HuH-7 (cell line): ENCODE measurements at regions not wholly inside any gene's neighbourhood (a gene's known extent, or its start where the extent isn't known, plus 50 kb on each side); places are given as distances from the start of the nearest gene placed in this dataset.

Source experiments
- DNase-seq: peaks from one replicate; pipeline ENCODE4 v3.0.0; 2011; ENCODE audit warnings: low spot score

DNA sequence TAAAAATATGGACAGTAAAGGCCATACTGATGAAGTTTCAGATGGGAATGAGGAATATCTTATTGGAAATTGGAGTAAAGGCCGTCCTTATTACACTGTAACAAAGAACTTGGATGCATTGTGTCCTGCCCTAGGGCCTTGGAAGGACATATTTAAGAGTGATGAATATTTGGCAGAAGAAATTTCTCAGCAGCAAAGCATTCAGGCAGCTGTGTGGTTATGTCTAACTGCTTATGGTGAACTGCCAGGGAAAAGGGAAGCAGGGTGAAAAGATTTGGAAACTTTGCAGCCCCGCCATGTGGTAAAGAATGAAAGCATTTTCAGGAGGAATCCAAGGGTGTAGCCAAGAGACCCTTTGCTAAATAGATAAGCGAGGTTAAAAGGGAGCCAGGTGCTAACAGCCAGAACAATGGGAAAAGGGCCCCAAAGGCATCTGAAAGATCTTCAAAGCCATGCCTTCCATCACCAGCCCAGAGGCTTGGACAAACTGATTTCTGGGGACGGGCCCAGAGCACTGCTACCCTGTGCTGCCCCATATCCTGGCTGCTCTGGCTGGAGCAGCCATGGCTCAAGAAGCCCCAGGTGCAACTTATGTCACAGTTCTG, 200.0 kb downstream of the PTPRU start:
- no peak for DNase-seq

DNA sequence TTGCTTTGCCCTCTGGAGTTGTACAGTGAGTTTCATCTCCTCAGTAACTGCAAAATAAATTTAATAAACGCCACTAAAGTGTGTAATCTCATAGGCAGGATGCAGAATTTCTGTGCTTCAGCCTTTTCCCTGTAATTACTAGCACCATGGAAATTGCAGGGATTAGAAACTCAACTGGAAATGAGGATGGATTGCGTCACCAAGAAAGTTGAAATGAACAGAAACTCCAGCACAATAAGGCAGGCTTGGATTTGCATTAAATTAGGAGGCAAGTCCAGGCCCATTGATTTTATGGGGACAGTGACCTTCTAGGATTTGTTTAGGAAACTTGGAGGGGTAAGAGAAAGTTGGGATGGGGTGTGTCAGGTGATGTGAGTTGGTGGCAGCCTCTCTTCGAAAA, 197.5 kb downstream of the PTPRU start:
- DNase-seq, result no peak

DNA sequence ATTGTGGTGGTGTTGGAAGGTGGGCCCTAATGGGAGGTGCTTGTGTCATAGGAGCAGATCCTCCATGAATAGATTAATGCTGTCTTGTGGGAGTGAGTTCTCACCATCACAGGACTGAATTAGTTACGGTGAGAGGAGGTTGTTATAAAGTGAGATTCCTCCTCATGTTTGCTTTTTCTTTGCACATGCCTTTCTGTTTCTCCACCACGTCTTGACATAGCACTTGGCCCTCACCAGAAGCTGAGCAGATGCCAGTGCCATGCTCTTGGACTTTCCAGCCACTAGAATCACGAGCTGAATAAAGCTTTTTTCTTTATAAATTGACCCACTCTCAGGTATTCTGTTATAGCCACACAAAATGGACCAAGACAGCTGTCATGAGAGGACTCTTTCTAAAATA, 194.8 kb downstream of the PTPRU start:
- DNase-seq, result no peak

DNA sequence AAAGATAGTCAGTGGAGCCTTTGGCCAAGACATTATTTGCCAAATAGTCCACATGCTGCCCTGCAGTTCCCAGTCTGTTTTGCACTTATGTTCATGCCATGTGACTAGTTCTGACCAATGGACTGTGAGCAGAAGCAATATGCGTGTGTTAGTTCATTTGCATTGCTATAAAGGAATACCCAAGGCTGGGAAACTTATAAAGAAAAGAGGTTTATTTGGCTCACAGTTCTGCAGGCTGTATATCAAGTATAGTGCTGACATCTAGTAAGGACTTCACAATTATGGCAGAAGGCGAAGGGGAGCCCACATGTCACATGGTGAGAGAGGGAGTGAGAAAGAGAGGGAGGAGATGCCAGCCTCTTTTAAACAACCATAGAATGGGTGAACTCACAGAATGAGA, 193.3 kb downstream of the PTPRU start:
- DNase-seq, result no peak

DNA sequence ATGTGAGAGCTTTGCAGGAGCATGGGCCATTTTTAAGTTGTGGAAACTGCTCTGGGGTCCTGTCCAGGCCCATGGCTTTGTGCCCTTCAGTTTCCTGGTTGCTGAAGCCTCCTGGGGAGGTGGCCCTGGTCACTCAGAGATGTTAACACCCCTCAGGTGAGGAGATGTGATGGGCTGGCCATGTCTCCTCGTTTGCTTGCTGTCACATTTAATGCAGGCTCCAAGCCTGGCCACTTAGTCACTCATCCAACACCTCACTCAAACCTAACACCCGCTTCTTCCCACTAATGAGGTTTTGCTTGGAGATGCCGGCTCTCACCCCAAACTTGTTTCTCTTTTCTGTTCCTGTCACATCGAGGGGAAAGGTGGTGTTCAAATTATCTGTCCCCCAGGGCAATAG, 192.7 kb downstream of the PTPRU start:
- DNase-seq, result no peak

DNA sequence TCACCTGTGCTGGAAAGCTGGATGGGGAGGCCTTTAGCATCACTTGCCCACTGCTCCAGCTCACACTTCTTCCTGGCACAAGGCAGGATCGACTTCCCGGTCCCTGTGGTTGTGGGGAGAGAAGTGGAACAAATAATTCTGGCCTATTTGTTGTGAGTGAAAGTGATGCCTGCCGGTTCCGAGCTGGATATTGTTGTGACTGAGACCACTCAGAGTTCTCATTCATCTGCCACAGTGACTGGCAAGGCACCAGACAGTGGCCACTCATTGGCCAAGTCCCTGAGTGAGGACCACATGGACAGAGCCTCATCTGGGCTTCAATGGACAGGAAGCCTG, 191.9 kb downstream of the PTPRU start:
- DNase-seq, result no peak

DNA sequence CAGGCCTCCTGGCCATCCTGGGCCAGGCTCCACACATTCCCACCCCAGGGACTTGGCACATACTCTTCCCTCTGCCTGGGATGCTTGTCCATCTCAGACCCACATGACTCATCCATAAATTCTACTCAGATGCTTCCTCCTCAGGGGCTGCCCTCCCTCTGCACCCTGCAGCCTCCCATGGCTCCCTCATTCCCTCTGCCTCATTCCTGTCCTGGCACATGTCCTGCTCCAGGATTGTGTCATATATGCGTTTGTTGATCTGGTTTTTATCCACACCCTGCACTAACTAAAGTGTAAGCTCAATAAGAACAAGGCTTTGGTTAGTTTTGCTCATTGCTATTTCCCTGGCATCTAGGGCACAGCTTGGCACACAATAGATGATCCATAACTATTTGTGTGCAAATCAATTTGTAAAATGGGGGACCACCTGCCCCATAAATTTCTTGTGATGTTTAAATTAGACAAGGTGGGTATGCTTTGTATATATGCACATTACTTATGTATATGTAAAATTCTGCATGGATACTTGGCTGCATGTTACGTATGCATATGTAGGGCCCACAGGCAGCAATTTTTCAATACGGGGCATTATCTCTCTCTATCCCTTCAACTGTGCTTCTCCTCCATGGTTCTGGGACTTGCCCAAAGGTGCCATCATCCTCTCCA, 191.4 kb downstream of the PTPRU start:
- no peak for DNase-seq

DNA sequence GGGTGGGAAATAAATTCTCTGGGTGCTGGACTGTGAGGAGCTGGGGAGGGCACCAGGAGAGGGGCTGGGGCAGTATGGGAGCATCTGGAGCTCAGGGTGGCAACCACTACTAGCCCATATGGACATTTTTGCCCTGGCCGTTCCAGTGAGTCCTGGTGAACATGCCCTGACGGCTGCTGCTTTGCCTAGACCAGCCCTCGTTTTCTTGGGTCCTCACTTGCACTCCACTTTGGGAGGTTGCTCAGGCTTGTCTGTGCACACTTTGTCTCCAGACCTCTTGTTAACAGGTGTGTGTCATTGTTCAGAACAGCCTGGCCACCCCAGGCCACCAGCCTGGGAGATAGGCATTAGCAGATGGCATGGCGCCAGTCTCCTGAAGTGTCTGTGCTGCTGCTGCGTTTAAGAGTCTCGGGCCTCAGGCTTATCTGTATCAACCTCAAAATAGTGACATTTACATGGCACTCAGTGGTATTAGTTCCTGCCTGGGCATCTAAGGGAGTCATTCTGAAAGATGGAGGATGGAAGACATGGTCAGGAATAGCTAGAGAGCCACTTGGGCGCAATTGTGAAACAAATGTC, 190.5 kb downstream of the PTPRU start:
- no peak for DNase-seq

DNA sequence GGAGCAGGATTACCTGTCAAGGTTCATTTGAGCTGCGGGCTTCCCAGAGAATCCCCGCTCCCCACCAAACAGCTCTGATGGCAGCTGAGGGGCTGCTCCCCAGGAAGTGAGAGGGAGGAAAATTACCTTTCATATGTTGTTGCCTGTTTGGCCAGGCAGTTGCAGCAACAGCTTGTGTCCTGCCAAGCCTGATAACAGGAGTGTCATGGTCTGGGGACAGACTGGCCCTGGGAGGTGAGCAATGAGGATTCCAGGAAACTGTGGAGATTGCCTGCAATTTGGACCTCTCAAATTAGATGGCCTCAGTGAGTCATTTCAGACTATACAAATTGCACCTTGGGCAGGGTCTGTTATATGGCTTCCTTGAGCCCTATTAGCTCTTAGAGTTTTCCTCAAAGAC, 189.3 kb downstream of the PTPRU start:
- no peak for DNase-seq

DNA sequence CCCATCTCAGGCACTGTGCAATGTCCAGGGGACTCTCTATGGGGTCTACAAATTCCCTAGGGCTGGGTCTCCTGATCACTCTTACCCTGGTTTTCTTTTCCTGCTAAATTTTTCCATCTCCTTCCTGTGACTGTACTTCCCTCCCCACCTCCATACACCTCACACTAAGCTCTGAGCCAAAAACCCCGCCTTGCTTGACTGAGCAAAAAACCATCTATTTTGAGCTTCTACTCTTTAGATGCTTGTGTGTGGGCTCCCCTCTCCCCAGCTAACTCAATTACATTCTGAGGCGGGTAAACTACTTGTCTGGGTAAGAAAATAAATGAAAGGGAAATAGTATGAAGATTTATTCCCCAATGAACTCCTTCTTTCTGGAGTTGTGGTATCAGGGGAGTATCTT, 187.9 kb downstream of the PTPRU start:
- DNase-seq, result no peak

DNA sequence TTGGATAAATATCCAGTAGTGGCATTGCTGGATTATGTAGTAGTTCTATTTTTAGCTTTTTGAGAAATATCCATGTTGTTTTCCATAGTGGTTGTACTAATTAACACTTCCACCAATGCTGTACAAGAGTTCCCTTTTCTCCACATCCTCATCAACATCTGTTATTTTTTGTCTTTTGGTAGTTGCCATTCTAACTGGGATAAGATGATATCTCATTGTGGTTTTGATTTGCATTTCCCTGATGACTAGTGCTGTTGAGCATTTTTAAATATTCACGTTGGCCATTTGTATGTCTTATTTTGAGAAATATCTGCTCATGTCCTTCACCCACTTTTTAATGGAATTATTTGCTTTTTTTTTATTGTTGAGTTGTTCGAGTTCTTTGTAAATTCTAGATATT, 183.9 kb downstream of the PTPRU start:
- DNase-seq, result no peak

DNA sequence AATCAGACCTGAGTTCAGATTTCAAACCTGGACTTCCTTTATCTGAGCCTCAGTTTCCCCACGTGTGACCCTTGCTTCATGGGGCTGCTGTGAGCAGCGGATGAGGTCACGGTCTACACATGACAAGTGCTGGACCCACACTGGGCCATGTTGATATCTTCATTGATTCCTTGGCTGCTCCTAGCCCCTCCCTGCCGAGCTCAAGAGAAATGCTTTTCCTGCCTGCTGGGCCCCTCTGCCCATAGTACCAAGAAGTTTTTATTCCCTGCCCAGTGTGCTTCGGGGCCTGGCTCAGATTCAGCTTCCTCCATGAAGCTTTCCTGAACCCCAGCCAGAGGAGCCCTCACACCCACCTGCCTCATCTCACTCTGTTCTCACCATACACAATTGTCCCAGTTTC, 181.6 kb downstream of the PTPRU start:
- no peak for DNase-seq

DNA sequence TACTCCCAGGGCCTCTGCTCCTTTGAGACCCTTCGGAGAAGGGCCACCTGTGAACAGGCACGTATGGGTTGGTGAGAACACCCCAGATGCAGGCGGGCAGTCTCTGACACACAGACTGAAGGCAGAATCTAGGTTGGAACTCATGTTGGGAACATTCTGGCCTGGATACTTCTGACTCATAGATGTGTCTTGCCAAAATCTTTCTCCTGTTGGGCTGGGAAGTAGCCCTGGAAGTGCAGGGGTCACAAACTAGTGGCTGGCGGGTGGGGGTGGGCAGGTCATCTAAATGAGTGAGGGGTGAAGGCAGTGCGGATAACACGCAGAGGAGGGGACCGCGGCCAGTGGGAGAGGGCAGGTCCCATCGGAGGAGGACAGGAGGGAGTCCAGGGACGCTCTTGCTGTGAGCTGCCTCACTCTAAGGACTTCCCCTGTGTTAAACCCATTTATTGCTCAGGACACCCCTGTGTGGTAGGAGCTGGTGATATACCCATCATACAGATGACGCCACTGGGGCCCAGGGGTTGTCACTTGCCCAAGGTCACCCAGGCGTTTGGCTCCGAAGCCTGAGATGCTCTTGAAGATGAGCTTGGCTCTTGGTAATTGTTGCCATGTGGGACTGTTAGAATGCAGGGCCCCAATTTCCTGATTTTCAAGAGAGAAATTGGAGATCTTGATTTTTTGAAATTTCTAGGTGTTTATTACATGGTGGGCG, 181.0 kb downstream of the PTPRU start:
- no peak for DNase-seq

DNA sequence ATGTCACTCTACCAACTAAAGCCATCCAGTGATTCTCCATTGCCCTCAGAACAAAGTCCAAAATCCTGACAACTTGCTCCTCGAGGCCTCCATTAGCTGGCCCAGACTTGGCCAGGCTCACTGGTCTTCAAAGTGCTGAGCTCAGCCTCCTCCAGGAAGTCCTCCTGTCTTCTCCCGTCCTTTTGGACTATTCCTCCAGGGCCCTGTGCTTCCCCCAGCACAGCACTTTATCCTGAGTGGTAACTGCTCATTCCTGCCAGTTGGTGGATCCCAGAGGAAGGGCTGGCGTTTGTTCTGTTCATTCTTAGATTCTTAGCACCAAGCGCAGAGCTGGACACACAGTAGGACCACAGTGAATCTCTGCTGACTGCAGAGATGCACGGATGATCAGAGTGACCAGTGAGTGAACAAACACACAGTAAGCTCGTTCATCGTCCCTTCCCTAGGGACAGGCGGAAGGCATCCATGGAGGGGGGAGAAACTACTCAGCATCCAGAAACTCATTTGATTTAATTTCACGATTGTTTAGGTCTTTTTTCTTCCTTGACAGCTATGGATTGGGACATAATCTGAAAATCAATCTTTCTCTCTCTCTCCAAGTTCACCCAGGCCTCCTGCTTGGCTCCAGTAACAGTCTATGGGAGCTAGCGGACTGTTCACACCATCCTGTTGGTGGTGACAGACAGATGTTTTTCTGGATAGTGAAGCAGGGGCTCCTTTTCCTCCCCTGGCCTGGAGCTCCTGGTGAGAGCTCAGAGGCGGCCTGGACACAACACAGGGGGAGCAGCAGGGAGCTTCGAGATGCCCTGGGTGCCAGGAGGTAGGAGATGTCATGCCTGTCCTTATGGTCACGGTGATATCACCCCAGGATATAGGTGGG, 180.2 kb downstream of the PTPRU start:
- DNase-seq, result no peak

DNA sequence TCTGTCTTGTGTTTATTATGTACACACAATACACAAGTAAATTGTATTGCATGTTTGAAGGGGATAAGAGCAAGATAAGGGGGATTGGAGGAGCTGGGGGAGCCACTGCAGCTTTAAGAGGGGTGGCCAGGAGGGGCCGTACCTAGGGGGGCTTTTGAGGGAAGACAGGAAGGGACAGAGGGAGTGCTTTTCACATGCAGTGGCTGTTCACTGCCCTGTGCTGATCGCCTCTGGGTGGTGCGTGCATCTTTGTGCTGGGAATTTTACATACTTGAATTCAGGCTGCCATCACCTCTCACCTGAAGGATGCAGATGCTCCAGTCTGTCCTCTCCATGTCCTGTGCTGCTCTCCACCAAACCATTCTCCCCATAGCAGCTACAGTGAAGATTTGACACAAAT, 179.5 kb downstream of the PTPRU start:
- DNase-seq, result no peak

DNA sequence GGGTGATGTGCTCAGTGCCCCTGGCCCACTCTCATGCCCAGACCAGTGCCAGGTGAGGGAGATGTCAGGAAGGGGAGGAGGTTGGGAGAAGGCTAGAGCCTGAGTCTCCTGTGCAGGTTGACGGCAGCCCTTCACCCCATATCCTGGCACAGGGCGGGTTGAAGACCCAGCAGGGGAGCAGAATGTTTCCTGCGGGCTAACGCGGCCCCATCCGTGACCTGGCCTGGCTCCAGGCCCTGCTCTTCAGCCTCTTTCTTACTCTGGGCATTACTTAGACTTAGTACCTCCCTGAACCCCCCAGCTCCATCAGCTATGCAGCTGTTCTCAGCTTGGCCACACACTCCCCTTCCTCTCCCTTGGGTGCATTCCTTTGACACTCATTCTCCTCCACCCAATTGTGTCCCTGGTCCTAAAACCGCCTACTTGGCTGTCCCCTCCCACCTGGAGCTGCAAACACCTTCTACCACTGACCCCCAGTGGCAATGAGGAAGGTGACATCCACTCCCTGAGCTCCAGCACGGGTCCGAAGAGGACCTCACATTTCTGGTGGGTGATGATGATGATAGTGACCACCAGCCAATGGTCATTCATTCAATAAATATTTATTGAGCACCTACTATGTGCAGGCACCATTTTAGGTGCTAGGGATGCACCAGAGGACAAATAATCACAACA, 179.0 kb downstream of the PTPRU start:
- DNase-seq, result peak; percentile 32

DNA sequence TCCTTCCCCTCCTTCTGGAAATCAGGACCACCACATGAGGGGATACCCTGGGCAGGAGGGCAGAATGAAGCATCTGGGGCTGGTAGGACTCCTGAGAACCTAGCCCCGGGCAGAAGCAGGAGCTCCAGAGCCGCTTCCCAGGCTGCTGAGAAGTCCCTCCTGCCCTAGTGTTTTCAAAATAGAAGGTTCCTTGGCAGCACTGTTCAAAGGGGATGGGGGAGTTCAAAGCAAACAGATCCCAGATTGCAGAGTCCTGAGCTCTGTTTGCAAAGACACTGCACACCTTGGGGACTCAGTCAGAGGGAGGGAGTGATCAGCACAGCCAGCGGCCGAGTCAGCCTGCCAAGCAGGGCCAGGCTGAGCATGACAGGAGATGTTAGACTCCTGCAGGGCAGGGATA, 177.8 kb downstream of the PTPRU start:
- no peak for DNase-seq

DNA sequence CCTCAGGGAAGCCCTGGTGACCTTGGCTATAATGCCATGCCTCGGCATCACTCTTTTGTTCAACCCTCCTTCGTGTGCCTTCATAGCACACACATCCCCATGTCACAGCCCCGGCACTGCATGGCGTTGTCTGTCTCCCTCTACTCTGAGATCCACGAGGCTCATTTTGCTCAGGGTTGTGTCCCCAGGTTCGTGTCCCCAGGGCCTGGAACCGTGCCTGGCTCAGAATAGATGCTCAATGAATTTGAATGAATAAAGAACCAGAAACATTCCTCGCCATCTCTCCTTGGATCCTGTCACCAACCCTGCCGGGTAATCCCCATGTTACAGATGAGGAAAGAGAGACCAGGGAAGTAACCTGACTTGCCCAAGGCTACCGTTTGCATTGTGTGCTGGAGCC, 177.3 kb downstream of the PTPRU start:
- no peak for DNase-seq

DNA sequence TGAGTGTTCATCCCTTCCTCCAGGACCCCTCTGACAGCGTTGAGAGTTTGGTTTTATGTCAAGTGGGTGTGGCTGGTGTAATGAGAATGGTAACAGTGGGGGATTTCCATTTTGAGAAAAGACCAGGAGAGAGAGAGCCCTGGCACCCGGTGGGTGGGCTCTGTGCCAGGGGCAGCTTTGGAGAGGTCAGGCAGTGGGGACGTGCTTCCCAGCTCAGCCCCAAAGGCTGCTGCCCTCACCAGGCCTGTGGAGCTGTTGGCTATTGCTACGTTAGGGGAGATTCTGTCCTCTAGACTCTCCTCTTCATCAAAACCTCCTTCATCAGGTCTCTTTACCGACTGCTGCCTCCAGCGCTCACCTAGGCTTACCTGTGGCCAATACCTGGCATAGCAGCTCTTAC, 176.3 kb downstream of the PTPRU start:
- no peak for DNase-seq

DNA sequence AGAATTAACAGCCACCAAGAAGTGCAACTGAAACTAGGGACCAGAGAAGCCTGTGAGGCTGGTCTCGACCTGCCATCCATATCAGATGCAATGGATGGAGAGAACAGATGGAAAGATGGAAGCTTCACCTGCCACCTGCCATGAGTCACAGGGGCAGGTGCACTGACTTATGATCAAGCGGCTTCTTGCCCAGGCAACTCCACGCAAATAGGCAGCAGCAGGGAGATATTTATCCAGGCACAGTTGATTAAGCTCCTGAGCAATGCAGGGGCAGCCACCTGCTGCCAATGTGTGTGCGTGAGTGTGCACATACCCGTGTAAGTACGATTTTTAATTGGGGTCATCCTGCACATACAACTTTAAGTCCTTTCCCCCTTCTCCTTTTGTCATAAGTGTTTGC, 174.2 kb downstream of the PTPRU start:
- no peak for DNase-seq

DNA sequence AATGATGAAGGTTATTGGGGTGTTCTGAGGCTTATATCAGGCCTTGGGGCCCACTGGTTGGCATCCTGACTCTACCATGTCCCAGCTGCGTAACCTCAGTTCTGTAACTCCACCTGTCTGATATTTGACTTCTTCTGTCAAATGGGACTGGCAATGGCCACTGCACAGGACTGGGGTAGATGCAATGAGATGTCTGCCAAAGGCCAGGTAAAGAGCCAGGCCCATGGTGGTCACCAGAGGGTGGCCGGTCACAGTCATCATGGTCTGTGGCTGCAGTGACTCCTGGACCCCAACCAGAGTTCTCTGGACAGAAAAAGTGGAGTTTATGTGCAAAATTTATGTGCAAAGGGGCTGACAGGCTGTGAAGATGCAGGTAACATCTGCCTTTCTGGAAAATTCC, 173.3 kb downstream of the PTPRU start:
- DNase-seq, result no peak
